HepG2 (cell line): ENCODE measurements at regions not wholly inside any gene's neighbourhood (a gene's known extent, or its start where the extent isn't known, plus 50 kb on each side); places are given as distances from the start of the nearest gene placed in this dataset.

Experiments used
- CCAR2 ChIP-seq: fragments of 200-400 bp; formaldehyde crosslinking; optimal IDR thresholded peaks from 2 replicates; pipeline ENCODE3; 2018; ENCODE audit warnings: low read depth, mild to moderate bottlenecking, low read length, moderate library complexity
- GABPB1 ChIP-seq: IDR thresholded peaks from 2 replicates; pipeline ENCODE4 v1.6.1; 2016; ENCODE audit warnings: mild to moderate bottlenecking, missing genetic modification reagents, moderate library complexity, missing compliant biosample characterization
- KAT2B ChIP-seq: fragments of 150-350 bp; IDR thresholded peaks from 2 replicates; pipeline ENCODE4 v1.6.1; 2014; ENCODE audit warnings: low read depth, low read length, borderline replicate concordance
- MEIS2 ChIP-seq: sonication (generic); formaldehyde crosslinking; IDR thresholded peaks from 2 replicates; pipeline ENCODE4 v1.9.0; 2021; ENCODE audit warnings: mild to moderate bottlenecking, missing genetic modification reagents
- NFYB ChIP-seq: sonication (generic); formaldehyde crosslinking; IDR thresholded peaks from 2 replicates; pipeline ENCODE4 v1.4.0; 2020; ENCODE audit warnings: missing genetic modification reagents
- PAX8 ChIP-seq: sonication (generic); formaldehyde crosslinking; IDR thresholded peaks from 2 replicates; pipeline ENCODE4 v1.8.0; 2022; ENCODE audit warnings: mild to moderate bottlenecking, missing genetic modification reagents, borderline replicate concordance
- TBL1XR1 ChIP-seq: fragments of 150-350 bp; IDR thresholded peaks from 2 replicates; pipeline ENCODE4 v1.6.1; 2014; ENCODE audit warnings: borderline replicate concordance, low read length; ENCODE audit not compliant: partially characterized antibody
- USF2 ChIP-seq, 2 experiments: sonication (generic) in 1 of 2; formaldehyde crosslinking in 1 of 2; IDR thresholded peaks; 2 replicates each; pipeline versions ENCODE4 v1.5.1 to v1.6.1; 2011 to 2020; ENCODE audit warnings: borderline replicate concordance in 1 of 2, low read depth in 1 of 2, low read length in 1 of 2, mild to moderate bottlenecking in 1 of 2, missing genetic modification reagents in 1 of 2, moderate library complexity in 1 of 2
- ZIK1 ChIP-seq: sonication (generic); formaldehyde crosslinking; IDR thresholded peaks from 2 replicates; pipeline ENCODE4 v1.5.0; 2020; ENCODE audit warnings: mild to moderate bottlenecking, low read depth, missing genetic modification reagents, borderline replicate concordance
- ZMYM4 ChIP-seq: sonication (generic); formaldehyde crosslinking; IDR thresholded peaks from 2 replicates; pipeline ENCODE4 v1.8.1; 2023; ENCODE audit warnings: mild to moderate bottlenecking, missing genetic modification reagents
- ZNF512B ChIP-seq: sonication (generic); formaldehyde crosslinking; IDR thresholded peaks from 2 replicates; pipeline ENCODE4 v1.5.1; 2020; ENCODE audit warnings: missing genetic modification reagents, mild to moderate bottlenecking, borderline replicate concordance
- ZNF564 ChIP-seq: sonication (generic); formaldehyde crosslinking; IDR thresholded peaks from 2 replicates; pipeline ENCODE4 v1.8.1; 2023; ENCODE audit warnings: mild to moderate bottlenecking, missing genetic modification reagents
- ZNF773 ChIP-seq: sonication (generic); formaldehyde crosslinking; IDR thresholded peaks from 2 replicates; pipeline ENCODE4 v1.4.0; 2020; ENCODE audit warnings: missing genetic modification reagents, borderline replicate concordance

- TF ChIP-seq ZMYM4 (CRISPR knock-in tag) (no peak), ZNF512B (CRISPR knock-in tag) (no peak), MEIS2 (CRISPR knock-in tag) (no peak), NFYB (CRISPR knock-in tag) (no peak), KAT2B (no peak), CCAR2 (no peak), GABPB1 (CRISPR knock-in tag) (no peak), ZNF564 (no peak), ZNF773 (no peak), TBL1XR1 (no peak), USF2 (IDR thresholded peaks at IDR 0.05; ENCODE audit: low read depth, low read length) (no peak), USF2 (CRISPR knock-in tag; IDR thresholded peaks at IDR 0.05; ENCODE audit: borderline replicate concordance) (no peak), PAX8 (CRISPR knock-in tag) (no peak), ZIK1 (CRISPR knock-in tag) (no peak)
- TF ChIP-seq, all 625 proteins: peak for 0
Observed at GRCh38 chr1:172809750-172810149, 150.8 kb downstream of the FASLG start (continued).
